ENCODE measurements at regions not wholly inside any gene's neighbourhood (a gene's known extent, or its start where the extent isn't known, plus 50 kb on each side); places are given as distances from the start of the nearest gene placed in this dataset.

DNA sequence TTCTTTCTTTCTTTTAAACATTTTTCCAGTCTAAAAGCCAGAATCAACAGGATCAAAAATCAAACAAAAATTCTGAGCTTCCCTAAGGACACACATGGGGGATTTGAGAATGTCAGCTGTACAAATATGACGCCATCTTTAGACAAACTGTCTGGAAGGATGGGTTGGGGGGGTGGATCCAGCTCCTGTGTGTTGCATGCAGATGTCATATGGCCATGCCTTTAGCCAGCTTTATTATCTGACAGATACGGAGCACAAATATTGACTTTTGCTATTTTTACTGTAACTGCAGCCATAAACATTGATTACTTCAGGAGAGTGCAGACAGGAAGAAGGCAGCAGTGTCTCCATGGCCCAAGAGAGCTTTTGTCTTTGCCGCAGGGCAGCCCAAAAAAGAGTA lies 279.4 kb upstream of the ELAC2 start:
- no peak for DNase-seq

DNA sequence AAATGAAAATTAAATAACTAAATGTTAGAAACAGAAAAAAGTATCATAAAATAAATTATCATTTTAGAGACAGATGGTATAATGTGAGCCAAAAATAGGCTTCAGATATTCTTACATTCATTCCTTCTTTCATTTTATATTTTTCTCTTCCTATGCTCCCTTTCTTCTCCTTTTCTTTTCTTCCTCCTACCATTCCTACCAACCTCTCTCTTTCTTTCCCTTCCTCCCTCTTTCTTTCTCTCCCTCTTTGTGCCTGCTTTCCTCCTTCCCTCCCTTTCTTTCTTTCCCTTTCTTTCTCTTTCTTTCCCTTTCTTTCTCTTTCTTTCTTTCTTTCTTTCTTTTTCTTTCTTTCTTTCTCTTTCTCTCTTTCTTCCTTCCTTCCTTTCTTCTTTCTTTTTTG lies 275.6 kb upstream of the ELAC2 start:
- no peak for DNase-seq

DNA sequence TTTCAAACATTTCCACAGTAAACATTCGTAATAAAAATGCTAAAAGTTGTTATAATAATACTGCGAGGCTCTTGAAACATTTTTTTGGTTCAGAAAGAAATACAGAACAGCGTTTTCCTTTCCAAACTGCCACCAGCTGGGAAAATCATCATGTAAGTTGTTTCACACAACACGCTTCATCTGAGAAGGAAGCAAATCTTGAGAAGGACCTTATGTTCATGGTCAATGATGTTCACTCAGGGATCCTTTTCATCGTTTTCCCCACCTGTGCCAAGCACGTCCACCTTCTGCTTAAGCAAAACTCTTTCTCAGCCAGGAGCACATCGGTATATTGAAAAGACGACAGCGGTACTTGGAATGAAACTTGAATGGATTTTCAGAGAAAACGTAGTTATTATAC lies 274.5 kb upstream of the ELAC2 start:
- no peak for DNase-seq

DNA sequence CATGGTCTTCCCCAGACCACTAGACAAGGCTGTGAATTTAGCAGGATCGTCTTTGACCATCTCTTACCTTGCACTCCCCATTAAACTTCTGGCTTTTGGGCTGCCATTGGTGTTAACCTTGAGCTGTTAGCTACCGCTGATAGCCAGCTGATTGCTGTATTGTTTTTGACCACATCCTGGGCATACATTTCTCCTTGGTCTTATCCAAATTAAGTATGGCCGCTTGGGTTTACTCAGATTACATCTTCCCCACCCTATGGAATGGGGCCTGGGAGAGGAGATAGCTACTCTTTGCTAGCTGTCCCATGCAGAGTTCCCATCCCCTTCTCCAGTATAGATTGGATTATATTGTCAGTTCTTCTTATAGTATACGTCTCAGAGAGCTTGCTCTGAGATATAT lies 270.4 kb upstream of the ELAC2 start:
- no peak for DNase-seq

DNA sequence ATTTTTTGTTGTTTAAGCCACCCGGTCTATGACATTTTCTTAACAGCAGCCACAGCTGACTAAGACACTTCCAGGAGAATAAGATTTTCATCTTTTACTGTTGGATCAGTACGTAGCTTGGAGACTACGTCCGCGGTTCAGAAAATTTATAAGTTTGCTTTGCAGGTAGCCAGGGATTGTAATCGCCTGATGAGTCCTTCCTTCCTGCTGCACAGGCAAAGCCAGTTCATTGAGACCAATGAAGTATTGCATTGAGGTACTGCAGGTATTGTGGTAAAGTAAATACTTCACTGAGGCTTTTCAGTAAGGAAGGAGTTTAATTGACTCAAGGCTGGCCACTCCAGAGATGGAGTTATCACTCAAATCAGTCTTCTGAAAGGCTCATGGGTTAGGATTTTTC lies 269.4 kb upstream of the ELAC2 start:
- no peak for DNase-seq

DNA sequence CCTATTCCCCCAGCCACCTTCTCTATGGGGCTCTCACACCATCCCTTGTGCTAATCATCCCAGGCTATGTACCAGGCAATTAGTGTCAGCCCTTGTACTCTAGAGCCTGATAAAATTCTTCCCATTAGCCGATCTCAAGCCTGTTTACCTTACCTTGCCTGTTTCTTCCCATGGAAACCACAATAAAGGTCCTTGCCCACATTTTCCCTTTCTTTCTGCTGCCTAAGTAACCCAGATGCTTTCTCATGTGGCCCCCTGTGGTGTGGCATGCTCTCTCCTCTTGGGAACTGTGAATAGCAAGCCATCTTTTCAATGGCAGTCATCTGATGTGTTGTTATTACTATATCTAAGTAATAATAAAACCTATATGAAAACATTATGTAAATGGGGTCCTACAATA lies 265.8 kb upstream of the ELAC2 start:
- no peak for DNase-seq

DNA sequence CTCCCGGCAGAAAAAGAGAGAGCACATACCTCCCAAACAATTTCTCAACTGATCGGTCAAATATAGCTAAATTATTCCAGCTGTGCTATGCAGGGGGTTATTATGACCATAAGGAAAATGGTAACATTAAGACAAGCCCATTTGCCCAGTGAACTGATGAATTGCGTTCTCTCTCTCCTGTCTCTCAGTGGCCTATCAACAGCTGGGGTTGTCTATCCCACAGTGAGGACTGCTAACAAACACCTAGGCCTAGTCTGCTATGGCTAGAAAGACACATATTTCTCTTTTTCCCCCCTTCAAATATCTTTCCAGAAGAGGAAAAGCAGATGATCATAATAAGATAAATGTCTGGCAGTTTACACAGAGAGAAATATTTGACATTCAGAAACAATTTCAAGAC lies 263.8 kb upstream of the ELAC2 start:
- no peak for DNase-seq

DNA sequence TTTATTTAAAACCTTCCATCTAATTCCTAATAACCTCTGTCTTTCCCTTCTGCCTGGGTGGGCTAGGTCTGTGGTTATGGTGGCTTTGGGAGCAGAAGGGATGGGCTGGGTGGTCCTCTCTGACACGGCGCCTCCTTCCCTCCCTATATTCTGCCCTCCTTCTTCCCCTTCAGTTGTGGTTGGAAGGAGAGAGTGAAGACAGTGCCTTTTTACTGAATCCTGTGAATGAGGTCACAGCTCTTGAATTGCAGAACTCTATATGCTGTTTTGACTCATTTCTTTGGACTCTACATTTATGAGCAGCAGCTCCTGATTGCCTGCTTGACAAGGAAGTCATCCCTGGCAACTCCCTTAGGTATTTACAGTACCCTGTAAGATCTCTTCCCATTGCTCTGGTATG lies 256.0 kb upstream of the ELAC2 start:
- DNase-seq: no peak

DNA sequence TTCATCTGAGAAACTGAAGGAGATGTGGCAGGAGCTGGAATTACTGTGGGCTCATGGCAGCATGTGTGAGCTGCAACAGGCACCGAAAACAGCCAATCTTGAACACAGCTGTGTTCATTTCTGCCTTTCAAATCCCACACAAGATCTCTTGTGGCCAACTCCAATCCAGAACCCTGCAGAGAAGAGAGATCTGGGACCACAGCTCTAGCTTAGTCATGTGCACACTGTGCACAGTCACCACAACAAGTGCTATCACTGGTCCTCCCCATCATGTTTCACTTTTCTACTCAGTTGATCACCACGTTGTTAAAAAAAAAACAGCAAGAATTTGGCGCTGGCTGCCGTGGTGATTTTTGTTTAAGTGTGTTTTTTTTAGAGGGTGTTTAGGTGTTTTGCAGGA lies 254.5 kb upstream of the ELAC2 start:
- no peak for DNase-seq

DNA sequence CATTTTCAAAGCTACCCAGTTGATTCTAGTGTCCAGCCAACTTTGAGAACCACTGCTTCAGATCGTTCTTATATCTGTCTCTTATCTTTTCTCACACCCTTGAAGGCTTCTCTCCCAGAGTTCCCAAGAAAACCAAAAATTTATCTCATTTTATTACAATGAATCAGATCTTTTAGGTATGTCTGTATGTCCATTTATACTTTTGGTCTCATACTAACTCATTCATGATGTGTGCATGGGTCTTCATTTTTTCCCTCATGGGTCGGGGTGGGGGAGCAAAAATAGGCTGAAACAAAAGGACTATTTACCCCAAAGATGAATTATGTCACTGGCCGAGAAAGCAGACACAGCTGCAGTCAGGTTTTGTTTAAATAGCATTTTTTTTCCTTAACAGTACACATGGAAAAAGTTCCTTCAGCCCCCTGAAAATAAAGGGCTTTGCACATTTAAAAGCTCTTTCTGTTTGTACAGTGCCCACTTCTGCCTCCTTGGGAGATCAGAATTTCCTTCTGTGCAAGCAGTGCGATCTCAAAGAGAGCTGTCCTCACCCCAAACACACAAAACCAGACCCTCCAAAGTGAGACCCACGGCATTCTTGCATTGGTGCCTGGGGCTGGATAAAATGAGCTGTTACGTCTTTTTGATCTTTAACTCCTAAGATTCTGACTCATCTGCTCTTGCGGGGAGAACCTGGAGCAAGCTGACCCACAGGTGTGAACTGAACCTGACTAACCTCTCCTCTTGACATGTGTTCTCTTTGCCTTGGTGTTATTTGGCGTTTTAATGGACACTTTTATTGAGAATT lies 251.2 kb upstream of the ELAC2 start:
- DNase-seq: no peak

DNA sequence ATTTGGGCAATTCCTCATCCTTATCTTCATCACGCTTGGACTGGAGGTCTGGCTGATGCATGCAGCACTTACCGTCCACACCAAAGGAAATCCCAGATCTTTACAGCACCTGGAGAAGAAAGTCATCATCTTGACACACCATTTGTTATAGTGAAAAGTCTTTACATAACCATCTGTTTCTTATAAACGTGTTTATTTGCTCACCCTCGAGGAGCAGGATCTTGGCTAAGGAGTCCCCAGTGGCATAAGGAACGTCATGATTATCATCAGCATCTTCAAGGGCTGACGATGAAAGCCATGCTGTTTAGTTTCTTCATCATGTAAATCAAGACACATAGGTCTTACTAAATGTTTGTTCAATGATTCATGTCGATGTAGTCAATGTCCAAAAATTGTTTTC lies 248.8 kb upstream of the ELAC2 start:
- DNase-seq: no peak

DNA sequence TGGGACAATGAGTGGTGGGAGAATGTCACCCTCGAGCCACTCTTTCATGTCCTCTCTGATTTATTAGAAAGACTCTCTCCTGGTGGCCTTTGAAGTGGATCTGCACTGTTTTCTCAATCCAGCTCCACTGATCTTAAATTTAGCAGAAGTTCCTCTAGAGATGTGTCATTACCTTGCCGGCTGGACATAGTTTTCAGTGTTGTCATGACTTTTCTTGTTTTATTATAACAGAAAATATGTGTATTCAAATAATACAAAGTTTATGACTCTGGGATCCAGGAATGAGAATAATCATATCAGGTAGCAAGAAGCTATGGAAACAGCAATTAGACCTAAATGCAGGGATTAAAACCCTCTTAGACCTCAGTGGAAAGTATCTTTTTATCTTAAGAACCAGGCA lies 247.5 kb upstream of the ELAC2 start:
- no peak for DNase-seq

DNA sequence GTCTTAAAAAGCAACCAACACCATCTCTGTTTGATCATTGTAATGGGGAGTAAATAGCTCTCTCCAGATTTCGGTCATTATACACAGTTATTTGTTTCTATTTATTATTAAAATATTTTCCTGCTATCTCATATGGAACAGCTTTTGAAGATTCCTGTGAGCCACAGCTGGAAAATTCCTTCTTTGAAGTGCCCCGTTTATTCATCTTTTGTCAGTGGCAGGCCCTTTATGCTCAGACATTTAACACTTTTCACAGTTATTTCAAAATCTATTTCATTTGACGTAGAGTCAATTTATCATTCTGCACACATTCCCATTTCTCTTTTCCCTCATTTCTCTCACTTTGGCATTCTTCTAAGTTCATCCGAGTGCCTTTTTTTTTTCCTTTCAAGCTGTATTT lies 245.9 kb upstream of the ELAC2 start:
- no peak for DNase-seq

DNA sequence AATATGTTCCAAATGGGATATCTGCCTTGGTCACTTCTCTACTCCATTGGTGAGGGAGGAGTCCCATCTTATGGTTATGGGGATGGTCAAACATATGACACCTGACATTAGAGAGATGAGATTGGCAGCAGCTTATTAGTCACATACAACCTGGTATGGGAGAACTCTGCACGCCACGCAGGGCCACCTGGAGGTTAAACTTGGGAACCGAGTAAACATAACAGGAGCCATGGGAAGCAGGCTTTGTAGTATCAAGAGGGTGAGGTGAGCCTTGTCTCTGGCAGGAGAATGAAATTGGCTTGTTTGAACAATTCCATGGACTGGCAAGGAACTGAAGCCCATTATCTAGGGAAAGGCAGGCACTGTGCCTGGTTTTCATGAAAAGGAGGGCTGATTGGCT lies 238.7 kb upstream of the ELAC2 start:
- no peak for DNase-seq

DNA sequence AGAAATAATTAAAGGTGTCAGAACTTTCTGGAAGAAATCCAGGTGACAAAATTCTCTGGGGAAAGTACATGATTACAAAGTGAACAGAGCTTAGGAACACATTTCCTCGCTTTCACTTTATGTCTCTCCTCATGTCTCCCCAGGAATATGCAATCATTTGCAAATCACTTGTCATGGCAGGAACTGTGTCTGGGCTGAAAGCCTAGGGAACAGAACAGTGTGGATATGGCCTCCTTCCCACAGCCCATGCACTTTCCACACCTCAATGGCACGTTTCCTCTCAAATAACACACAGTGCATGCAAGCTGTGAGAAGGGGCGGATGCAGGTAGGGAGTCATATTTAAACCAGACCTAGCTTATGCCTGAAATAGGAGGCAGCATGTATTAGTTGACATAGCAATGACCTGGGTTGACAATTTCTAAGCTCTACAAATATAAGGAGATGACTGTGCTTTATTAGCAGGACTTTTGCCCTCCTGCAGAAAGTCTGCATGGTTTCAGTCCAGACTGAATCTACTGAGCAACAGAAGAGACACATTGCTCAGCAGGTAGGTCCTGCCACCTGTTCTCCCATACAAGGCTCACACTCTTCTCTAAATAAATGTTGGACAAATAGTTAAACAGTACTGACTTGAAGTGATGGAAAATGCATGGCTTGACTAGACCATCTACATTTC lies 236.0 kb upstream of the ELAC2 start:
- no peak for DNase-seq

DNA sequence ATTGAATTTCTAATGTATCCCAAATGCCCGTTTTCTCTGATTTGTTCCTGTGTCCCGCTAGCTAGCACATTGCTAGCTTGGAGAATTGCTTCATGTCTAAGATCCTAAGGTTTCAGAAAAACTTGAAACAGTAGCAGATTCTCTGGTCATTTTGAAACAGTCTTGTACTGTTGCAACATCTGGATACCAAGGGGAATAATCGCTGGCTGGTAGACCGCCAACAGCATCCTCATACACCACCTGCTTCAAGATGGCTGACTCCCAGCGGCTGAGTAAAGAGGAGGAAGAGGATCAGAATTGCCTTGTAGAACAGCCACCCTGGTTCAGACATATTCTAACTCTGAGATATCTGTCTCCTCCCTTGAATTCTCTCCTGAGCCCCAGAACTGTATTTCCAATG lies 226.7 kb upstream of the ELAC2 start:
- DNase-seq: no peak

DNA sequence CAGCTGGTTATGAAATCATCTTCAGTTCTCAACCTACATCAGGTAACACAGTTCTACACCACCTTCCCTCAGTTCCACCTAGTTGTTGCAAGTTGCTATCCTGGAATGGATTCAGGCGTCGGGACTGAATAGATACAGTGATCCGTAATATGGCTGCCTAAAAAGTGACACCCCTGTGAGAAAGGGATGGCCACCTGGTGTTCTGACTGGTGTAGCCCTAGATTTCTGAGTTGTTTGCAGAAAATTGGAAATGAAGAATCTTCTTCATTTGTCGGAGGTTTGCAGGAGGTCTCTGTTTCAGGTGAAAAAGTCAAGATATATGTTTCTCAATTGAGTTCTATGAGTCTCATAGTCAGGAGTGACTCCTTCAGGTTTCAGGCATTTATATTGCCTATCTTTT lies 225.8 kb upstream of the ELAC2 start:
- no peak for DNase-seq

DNA sequence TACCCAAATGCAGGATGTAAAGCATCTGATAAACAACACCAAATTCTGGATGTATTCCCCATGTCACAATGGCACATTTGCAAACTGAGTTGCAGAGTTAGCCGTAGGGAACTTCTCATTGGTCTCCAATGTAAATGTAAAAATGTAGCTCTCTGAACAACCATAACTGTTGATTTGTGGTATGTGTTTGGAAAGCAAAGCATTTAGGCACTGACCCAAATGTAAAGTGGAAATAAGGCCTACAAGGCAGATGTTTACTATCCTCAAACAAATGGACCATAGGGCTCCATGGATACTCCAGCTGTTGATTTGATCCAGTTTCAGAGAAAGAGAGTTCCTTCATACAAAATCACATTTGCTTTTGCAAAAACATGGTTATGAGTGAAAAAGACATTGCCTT lies 223.0 kb upstream of the ELAC2 start:
- no peak for DNase-seq

DNA sequence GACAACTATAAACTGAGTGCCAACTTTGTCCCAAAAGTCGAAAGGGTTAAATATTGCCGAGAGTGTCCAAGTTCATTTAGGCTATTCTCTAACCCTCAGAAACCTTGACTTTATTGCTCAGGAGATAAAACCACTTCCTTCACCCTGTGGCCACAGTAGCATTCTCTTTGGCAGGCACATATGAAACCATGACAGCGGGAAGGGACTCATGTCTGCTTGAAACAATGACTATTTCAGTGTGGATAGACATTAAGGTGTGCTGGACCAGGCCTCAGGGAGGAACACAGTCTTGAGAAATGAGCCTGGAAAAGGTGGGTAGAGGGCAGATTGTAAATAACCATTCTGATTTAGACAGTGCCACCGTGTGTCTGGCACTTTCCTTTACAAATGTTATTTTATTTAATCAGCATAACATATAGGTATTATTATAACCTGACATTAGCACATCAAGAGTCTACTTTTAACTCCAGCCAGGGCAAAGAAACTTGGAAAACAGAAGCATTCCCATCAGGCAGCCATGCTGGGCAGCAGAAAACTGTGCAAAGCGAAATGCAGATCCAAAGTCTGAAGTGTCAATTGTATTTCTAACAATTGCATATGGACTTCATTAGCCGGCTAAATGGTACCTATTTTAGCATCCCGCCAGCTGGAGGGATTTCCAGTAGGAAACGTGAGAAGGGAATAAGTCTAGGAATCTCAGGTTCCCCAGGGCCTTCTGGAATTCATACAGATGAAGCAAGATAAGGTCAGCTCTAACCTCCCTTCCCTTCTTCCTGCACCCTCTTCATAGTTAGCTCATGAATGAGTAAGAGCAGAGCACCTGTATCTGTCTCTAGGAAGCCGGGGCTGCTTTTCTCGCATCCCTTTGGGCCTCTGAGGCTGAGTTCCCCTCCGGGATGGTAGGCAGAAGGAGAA lies 212.8 kb upstream of the ELAC2 start:
- DNase-seq: no peak

DNA sequence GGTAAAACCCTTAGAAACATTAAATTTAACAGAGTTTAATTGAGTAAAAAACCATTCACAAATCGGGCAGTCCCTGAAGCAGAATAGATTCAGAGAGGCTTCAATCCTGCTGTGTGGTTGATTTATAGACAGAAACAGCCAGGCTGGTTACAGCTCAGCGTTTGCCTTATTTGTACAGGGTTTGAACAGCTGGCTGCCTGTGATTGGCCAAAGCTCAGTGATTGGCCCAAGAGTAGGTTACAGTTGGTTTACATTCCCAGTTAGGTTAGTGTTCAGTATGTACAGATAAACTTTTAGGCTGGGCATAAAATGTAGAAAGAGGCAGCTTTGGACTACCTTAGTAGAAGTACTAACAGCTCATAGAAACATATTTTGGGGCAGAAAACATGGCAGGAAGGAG lies 210.4 kb upstream of the ELAC2 start:
- no peak for DNase-seq

DNA sequence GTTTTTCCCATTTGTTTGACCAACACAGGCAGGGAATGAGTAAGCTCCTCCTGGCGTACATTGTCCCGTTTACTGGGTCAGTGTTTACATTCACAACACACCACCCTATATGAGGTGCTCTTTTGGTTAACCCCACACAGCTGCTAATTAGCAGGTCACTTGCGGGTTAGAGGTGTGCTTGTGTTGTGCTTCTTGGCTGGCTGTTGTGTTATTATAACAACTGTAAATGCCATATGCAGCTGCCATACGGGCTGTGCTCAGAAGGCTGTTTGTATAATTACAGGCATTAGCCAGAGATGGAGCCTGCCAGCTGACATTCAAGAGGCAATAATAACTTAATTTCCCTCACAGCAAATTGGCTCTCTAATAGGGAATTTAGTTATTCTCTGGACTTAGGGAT lies 205.1 kb upstream of the ELAC2 start:
- DNase-seq: no peak

DNA sequence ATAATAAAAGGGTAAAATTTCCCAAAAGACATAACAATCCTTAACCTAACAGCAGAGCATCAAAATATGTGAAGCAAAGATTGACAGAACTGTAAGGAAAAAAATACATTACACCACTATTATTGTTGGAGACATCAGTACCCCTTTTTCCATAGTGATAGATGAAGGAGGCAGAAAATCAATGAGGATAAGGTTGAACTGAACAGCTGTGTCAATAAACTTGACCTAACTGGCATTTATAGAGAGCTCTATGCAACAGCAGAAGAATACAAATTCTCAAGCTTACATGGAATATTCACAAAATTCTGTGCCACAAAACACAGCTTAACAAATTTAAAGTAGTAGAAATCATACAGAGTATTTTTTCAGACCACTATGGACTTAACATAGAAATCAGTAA lies 195.0 kb upstream of the ELAC2 start:
- no peak for DNase-seq

DNA sequence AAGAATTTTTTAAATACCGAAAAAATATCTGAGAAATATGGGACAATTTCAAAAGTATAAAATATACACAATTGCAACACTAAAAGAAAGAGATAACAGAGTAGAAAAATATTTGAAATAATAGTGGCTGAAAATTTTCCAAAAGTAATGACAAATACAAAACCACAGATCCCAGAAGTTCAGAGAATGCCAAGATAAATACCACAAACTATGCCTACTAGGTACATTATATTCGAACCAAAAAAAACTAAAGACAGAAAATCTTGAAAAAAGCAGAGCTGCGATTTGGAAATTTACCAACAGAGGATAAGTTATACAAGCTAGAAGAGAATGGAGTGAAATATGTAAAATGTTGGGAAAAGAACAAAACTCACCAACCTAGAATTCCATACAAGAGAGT lies 191.3 kb upstream of the ELAC2 start:
- DNase-seq: no peak

Data from NCI-H1048 (cell line).